ENCODE measurements at regions not wholly inside any gene's neighbourhood (a gene's known extent, or its start where the extent isn't known, plus 50 kb on each side); places are given as distances from the start of the nearest gene placed in this dataset.
"Not testable (repeated sequence)": the region's sequence is repeated elsewhere in the genome, so short reads cannot be mapped to it uniquely, and the experiment has no call there.

- Mint-ChIP-seq H3K36me3 (no peaks in the 10 kb centered on the region), H3K27ac (peak overlapping the region; percentile 44), H3K9me3 (no peaks in the 10 kb centered on the region), H3K4me3 (no peak overlapping the region), H3K4me1 (peaks cover 4 to 8% of the 10 kb centered on the region in 2 donors), H3K27me3 (no peaks in the 10 kb centered on the region)
- DNase-seq = no peak
- no peak for ATAC-seq (replicated peaks)
Observed at GRCh38 chr7:131149840-131150239, 177.8 kb upstream of the MKLN1 start.

GRCh38 chr7:131151034-131151433, 176.6 kb upstream of the MKLN1 start:
- DNase-seq (no peak), ATAC-seq (replicated peaks) (no peak)
- Mint-ChIP-seq H3K4me3 (no peak overlapping the region), H3K9me3 (no peaks in the 10 kb centered on the region), H3K36me3 (no peaks in the 10 kb centered on the region), H3K27ac (no peak overlapping the region), H3K4me1 (peaks cover 4 to 8% of the 10 kb centered on the region in 2 donors), H3K27me3 (no peaks in the 10 kb centered on the region)

- Mint-ChIP-seq H3K27me3 (no peaks in the 10 kb centered on the region), H3K9me3 (no peaks in the 10 kb centered on the region), H3K27ac (no peak overlapping the region), H3K4me1 (peaks cover 2 to 4% of the 10 kb centered on the region in 2 donors), H3K4me3 (no peak overlapping the region), H3K36me3 (no peaks in the 10 kb centered on the region)
- DNase-seq = no peak
- ATAC-seq (replicated peaks) = no peak
Observed at GRCh38 chr7:131152766-131153165, 174.9 kb upstream of the MKLN1 start.

- DNase-seq (no peak), ATAC-seq (replicated peaks) (no peak)
- no peaks in the 10 kb centered on the region for H3K9me3 Mint-ChIP-seq
- no peaks in the 10 kb centered on the region for H3K36me3 Mint-ChIP-seq
- H3K4me1 Mint-ChIP-seq = peaks cover 0 to 5% of the 10 kb centered on the region in 2 donors
- no peak overlapping the region for H3K27ac Mint-ChIP-seq
- no peak overlapping the region for H3K4me3 Mint-ChIP-seq
- no peaks in the 10 kb centered on the region for H3K27me3 Mint-ChIP-seq
Observed at GRCh38 chr7:131154380-131154779, 173.3 kb upstream of the MKLN1 start.

GRCh38 chr7:131157530-131158243, 170.0 kb upstream of the MKLN1 start:
- H3K4me3 Mint-ChIP-seq = no peak overlapping the region

GRCh38 chr7:131158244-131158636, 169.4 kb upstream of the MKLN1 start:
- not testable (repeated sequence) for DNase-seq; ATAC-seq (replicated peaks); H3K9me3 Mint-ChIP-seq; H3K4me3 Mint-ChIP-seq; H3K36me3 Mint-ChIP-seq; H3K27ac Mint-ChIP-seq; H3K27me3 Mint-ChIP-seq; H3K4me1 Mint-ChIP-seq

More at GRCh38 chr7:131157530-131158243, 170.0 kb upstream of the MKLN1 start:
- no peaks in the 10 kb centered on the region for H3K9me3 Mint-ChIP-seq
- ATAC-seq (replicated peaks) (no peak), DNase-seq (no peak)
- H3K4me1 Mint-ChIP-seq = peaks cover 0 to 5% of the 10 kb centered on the region in 2 donors
- no peak overlapping the region for H3K27ac Mint-ChIP-seq
- H3K36me3 Mint-ChIP-seq = no peaks in the 10 kb centered on the region
- H3K27me3 Mint-ChIP-seq = no peaks in the 10 kb centered on the region

GRCh38 chr7:131159961-131160361, 167.7 kb upstream of the MKLN1 start:
- DNase-seq (no peak), ATAC-seq (replicated peaks) (no peak)
- H3K4me1 Mint-ChIP-seq = peaks cover 0 to 5% of the 10 kb centered on the region in 2 donors
- H3K4me3 Mint-ChIP-seq = no peak overlapping the region
- H3K27ac Mint-ChIP-seq = no peak overlapping the region
- no peaks in the 10 kb centered on the region for H3K27me3 Mint-ChIP-seq
- H3K36me3 Mint-ChIP-seq = no peaks in the 10 kb centered on the region
- H3K9me3 Mint-ChIP-seq = no peaks in the 10 kb centered on the region

- ATAC-seq (replicated peaks) = no peak
- Mint-ChIP-seq H3K27me3 (no peaks in the 10 kb centered on the region), H3K4me3 (no peak overlapping the region), H3K9me3 (no peaks in the 10 kb centered on the region), H3K4me1 (peaks cover 0 to 5% of the 10 kb centered on the region in 2 donors), H3K27ac (no peak overlapping the region), H3K36me3 (no peaks in the 10 kb centered on the region)
- no peak for DNase-seq
Observed at GRCh38 chr7:131161103-131161502, 166.6 kb upstream of the MKLN1 start.

GRCh38 chr7:131164025-131164925, 163.4 kb upstream of the MKLN1 start:
- Mint-ChIP-seq H3K9me3 (no peaks in the 10 kb centered on the region), H3K4me3 (no peak overlapping the region), H3K27me3 (no peaks in the 10 kb centered on the region), H3K27ac (no peak overlapping the region), H3K4me1 (no peaks in the 10 kb centered on the region), H3K36me3 (no peaks in the 10 kb centered on the region)
- no peak for ATAC-seq (replicated peaks)
- DNase-seq = no peak

GRCh38 chr7:131166066-131166465, 161.6 kb upstream of the MKLN1 start:
- Mint-ChIP-seq H3K4me1 (no peaks in the 10 kb centered on the region), H3K27me3 (peaks cover 0 to 4% of the 10 kb centered on the region in 2 donors), H3K9me3 (no peaks in the 10 kb centered on the region), H3K4me3 (no peak overlapping the region), H3K36me3 (no peaks in the 10 kb centered on the region), H3K27ac (no peak overlapping the region)
- DNase-seq (no peak), ATAC-seq (replicated peaks) (no peak)

- Mint-ChIP-seq H3K4me1 (no peaks in the 10 kb centered on the region), H3K27me3 (peaks cover 0 to 12% of the 10 kb centered on the region in 2 donors), H3K27ac (no peak overlapping the region), H3K4me3 (no peak overlapping the region), H3K9me3 (peaks cover 0 to 2% of the 10 kb centered on the region in 2 donors), H3K36me3 (peaks cover 0 to 3% of the 10 kb centered on the region in 2 donors)
- DNase-seq (no peak), ATAC-seq (replicated peaks) (no peak)
Observed at GRCh38 chr7:131170440-131171271, 157.0 kb upstream of the MKLN1 start.

- DNase-seq = no peak
- Mint-ChIP-seq H3K36me3 (peaks cover 0 to 3% of the 10 kb centered on the region in 2 donors), H3K4me1 (no peaks in the 10 kb centered on the region), H3K4me3 (no peak overlapping the region), H3K27ac (no peak overlapping the region), H3K27me3 (peaks cover 0 to 12% of the 10 kb centered on the region in 2 donors), H3K9me3 (peaks cover 0 to 2% of the 10 kb centered on the region in 2 donors)
- no peak for ATAC-seq (replicated peaks)
Observed at GRCh38 chr7:131173145-131173890, 154.4 kb upstream of the MKLN1 start.

- peaks cover 0 to 3% of the 10 kb centered on the region in 2 donors for H3K36me3 Mint-ChIP-seq
- no peak overlapping the region for H3K27ac Mint-ChIP-seq
- DNase-seq (no peak), ATAC-seq (replicated peaks) (no peak)
- H3K4me1 Mint-ChIP-seq = no peaks in the 10 kb centered on the region
- peaks cover 0 to 12% of the 10 kb centered on the region in 2 donors for H3K27me3 Mint-ChIP-seq
- H3K4me3 Mint-ChIP-seq = no peak overlapping the region
- H3K9me3 Mint-ChIP-seq = peaks cover 0 to 2% of the 10 kb centered on the region in 2 donors
Observed at GRCh38 chr7:131174391-131174790, 153.3 kb upstream of the MKLN1 start.

All from stimulated activated naive B cell treated with anti-CD40 and anti-IgM and Interleukin-4, amounts not matched to agents 10 μg/mL and 1 μg/mL and 100 μg/mL, for 72 hours (primary cell).